ENCODE measurements at regions not wholly inside any gene's neighbourhood (a gene's known extent, or its start where the extent isn't known, plus 50 kb on each side); places are given as distances from the start of the nearest gene placed in this dataset.

DNA sequence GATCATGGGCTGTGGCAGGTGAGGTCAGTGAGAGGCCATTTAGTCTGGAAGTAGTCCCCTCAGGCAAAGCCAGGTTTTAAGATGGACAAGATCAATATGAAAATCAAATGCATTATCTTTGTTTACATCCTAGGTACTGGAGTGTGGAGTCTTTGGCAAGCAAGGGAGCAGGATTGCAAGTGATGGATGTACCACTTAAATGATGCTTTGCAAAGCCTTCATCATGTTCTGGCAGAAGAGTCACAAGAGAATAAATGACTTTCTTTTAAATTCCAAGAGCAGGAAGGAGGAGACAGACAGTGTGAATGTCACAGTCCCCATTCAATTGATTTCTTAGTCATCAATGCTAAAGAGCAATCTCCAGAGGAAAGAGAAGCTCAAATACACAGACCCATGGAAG, 908.3 kb downstream of the FAM181B start:
- ATAC-seq (ENCODE audit: low FRiP score in 2 of 2) (no peak), DNase-seq (no peak)
- Histone ChIP-seq H3K4me3 (no peak overlapping the region), H3K27me3 (no peaks in the 10 kb centered on the region), H3K9me3 (no peaks in the 10 kb centered on the region), H3K36me3 (no peaks in the 10 kb centered on the region), H3K4me1 (no peaks in the 10 kb centered on the region), H3K27ac (no peak overlapping the region)
- TF ChIP-seq POLR2AphosphoS5 (IDR thresholded peaks at IDR 0.05): no peak
- TF ChIP-seq, protein P1, sequence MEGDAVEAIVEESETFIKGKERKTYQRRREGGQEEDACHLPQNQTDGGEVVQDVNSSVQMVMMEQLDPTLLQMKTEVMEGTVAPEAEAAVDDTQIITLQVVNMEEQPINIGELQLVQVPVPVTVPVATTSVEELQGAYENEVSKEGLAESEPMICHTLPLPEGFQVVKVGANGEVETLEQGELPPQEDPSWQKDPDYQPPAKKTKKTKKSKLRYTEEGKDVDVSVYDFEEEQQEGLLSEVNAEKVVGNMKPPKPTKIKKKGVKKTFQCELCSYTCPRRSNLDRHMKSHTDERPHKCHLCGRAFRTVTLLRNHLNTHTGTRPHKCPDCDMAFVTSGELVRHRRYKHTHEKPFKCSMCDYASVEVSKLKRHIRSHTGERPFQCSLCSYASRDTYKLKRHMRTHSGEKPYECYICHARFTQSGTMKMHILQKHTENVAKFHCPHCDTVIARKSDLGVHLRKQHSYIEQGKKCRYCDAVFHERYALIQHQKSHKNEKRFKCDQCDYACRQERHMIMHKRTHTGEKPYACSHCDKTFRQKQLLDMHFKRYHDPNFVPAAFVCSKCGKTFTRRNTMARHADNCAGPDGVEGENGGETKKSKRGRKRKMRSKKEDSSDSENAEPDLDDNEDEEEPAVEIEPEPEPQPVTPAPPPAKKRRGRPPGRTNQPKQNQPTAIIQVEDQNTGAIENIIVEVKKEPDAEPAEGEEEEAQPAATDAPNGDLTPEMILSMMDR (IDR thresholded peaks at IDR 0.05): no peak
- TF ChIP-seq POLR2A (IDR thresholded peaks at IDR 0.05): no peak
- TF ChIP-seq EP300 (IDR thresholded peaks at IDR 0.05): no peak

DNA sequence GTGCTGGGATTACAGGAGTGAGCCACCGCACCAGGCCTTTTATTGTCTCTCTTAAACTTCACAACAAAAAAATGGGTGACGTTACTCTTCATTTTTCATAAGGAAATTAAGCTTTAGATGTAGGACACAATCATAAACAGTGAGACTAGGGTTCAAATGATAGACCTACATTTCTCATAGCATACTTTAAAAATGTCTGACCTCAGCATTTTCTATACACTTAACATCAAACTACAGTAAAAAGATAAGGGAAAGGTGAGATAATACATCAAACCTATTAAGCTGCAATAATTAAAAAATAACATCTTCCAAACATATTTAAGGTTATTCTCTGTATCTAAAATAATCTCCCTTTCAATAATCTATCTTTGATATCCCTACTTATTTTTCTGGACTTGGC, 914.2 kb downstream of the FAM181B start:
- no peak overlapping the region for H3K27ac ChIP-seq
- H3K4me1 ChIP-seq: no peaks in the 10 kb centered on the region
- H3K36me3 ChIP-seq: no peaks in the 10 kb centered on the region
- H3K9me3 ChIP-seq: no peaks in the 10 kb centered on the region
- no peaks in the 10 kb centered on the region for H3K27me3 ChIP-seq
- DNase-seq: no peak
- no peak for ATAC-seq (ENCODE audit: low FRiP score in 2 of 2)
- no peak for TF ChIP-seq POLR2AphosphoS5 (IDR thresholded peaks at IDR 0.05)
- 89 to 98% methylated on average over 2 of the region's 2 CpGs for WGBS, 2 donors
- H3K4me3 ChIP-seq: no peak overlapping the region

DNA sequence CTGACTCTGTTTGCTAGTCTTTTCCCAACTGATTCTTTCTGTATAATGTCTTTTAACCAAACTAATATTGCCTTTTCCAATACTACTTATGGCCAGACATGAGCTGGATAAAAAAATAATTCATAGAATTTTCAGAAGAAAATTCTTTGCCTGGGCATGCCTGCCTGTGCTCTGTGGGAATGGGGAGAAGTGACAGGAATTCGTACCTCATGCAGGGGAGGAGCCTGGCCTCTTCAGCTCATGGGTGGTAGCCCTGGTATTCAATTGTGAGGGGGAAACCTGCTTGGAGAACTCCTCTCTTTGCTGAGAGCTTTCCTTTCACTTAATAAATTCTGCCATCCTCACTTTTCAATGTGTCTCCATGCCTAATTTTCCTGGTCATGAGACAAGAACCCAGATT, 928.8 kb downstream of the FAM181B start:
- no peak for ATAC-seq (ENCODE audit: low FRiP score in 2 of 2)
- WGBS, 2 donors: 53 to 65% methylated on average over 1 of the region's 1 CpG

DNA sequence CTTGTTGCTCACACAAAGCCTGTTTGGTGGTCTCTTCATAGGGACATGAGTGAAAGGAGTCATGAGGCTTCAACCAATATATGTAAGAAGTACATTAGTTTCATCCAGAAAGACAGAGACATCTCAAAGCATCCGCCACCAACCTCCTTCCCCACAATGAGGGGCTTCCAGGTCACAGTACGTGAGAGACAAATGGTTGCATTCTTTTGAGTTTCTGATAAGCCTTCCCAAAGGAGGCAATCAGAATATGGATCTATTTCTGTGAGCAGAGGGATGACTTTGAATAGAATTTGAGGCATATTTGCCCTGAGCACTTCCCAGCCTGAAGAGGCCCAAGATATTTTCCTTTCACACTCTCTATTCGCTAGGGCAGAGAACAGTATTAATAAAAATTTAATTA, 931.1 kb downstream of the FAM181B start:
- ATAC-seq (ENCODE audit: low FRiP score in 2 of 2) (no peak), DNase-seq (no peak)
- H3K36me3 ChIP-seq: no peaks in the 10 kb centered on the region
- H3K4me3 ChIP-seq: no peak overlapping the region
- H3K27ac ChIP-seq: no peak overlapping the region
- no peaks in the 10 kb centered on the region for H3K4me1 ChIP-seq
- H3K9me3 ChIP-seq: no peaks in the 10 kb centered on the region
- H3K27me3 ChIP-seq: no peaks in the 10 kb centered on the region
- WGBS, 2 donors: 79 to 83% methylated on average over 3 of the region's 3 CpGs
- TF ChIP-seq EP300 (IDR thresholded peaks at IDR 0.05) (no peak), POLR2A (IDR thresholded peaks at IDR 0.05) (no peak), POLR2AphosphoS5 (IDR thresholded peaks at IDR 0.05) (no peak)
- TF ChIP-seq, protein P1 (IDR thresholded peaks at IDR 0.05): no peak

More for the DNA sequence above, 928.8 kb downstream of the FAM181B start:
- H3K27ac ChIP-seq: no peak overlapping the region
- H3K4me3 ChIP-seq: no peak overlapping the region
- no peak for DNase-seq
- H3K36me3 ChIP-seq: no peaks in the 10 kb centered on the region
- no peaks in the 10 kb centered on the region for H3K4me1 ChIP-seq
- no peaks in the 10 kb centered on the region for H3K9me3 ChIP-seq
- H3K27me3 ChIP-seq: no peaks in the 10 kb centered on the region
- TF ChIP-seq, protein P1 (IDR thresholded peaks at IDR 0.05): no peak
- no peak for TF ChIP-seq POLR2A (IDR thresholded peaks at IDR 0.05)
- TF ChIP-seq EP300 (IDR thresholded peaks at IDR 0.05): no peak
- no peak for TF ChIP-seq POLR2AphosphoS5 (IDR thresholded peaks at IDR 0.05)

DNA sequence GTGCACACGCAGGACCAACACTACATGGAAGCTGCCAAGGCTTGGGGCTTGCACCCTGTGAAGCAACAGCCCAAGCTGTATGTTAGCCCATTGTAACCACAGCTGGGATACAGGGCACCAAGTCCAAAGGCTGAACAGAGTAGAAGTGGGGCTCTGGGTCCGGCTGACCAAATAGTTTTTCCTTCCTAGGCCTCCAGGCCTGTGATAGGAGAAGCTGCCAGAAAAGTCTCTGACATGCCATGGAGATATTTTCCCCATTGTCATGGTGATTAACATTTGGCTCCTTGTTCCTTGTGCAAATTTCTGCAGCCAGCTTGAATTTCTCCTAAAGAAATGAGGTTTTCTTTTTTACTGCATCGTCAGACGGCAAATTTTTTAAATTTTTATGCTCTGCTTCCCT, 941.2 kb downstream of the FAM181B start:
- Histone ChIP-seq H3K4me3 (no peak overlapping the region), H3K27me3 (no peaks in the 10 kb centered on the region), H3K4me1 (no peaks in the 10 kb centered on the region), H3K9me3 (no peaks in the 10 kb centered on the region), H3K36me3 (no peaks in the 10 kb centered on the region), H3K27ac (no peak overlapping the region)
- DNase-seq (no peak), ATAC-seq (ENCODE audit: low FRiP score in 2 of 2) (peak in 1 of 2 donors; percentile 17)
- WGBS, 2 donors: 78 to 85% methylated on average over 3 to 4 of the region's 4 CpGs
- TF ChIP-seq, protein P1 (IDR thresholded peaks at IDR 0.05): no peak
- TF ChIP-seq POLR2A (IDR thresholded peaks at IDR 0.05) (no peak), POLR2AphosphoS5 (IDR thresholded peaks at IDR 0.05) (no peak), EP300 (IDR thresholded peaks at IDR 0.05) (no peak)
